ENCODE measurements at regions not wholly inside any gene's neighbourhood (a gene's known extent, or its start where the extent isn't known, plus 50 kb on each side); places are given as distances from the start of the nearest gene placed in this dataset.

DNA sequence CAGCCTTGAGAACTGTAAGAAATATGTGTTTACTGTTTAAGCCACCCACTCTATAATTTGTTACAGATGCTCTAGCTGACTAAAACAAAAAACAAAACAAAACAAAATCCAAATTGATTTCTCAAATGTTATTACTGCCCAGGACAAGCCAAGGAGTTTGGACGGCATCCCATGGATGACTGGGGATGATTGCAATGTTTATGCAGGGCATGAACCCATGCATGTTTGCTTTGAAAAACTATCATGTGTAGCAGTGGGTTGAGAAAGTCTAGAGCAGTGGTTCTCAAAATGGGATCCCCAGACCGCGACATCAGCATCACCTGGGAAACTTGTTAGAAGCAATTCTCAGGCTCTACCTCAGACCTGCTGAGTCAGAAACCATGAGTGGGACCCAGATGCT lies 223.2 kb upstream of the PSMD7 start:
- ATAC-seq (ENCODE audit: low read depth) (no peak), DNase-seq (ENCODE audit: low spot score) (no peak)
- TF ChIP-seq, protein P1, sequence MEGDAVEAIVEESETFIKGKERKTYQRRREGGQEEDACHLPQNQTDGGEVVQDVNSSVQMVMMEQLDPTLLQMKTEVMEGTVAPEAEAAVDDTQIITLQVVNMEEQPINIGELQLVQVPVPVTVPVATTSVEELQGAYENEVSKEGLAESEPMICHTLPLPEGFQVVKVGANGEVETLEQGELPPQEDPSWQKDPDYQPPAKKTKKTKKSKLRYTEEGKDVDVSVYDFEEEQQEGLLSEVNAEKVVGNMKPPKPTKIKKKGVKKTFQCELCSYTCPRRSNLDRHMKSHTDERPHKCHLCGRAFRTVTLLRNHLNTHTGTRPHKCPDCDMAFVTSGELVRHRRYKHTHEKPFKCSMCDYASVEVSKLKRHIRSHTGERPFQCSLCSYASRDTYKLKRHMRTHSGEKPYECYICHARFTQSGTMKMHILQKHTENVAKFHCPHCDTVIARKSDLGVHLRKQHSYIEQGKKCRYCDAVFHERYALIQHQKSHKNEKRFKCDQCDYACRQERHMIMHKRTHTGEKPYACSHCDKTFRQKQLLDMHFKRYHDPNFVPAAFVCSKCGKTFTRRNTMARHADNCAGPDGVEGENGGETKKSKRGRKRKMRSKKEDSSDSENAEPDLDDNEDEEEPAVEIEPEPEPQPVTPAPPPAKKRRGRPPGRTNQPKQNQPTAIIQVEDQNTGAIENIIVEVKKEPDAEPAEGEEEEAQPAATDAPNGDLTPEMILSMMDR (IDR thresholded peaks at IDR 0.05; ENCODE audit: poor library complexity, severe bottlenecking), result no peak

DNA sequence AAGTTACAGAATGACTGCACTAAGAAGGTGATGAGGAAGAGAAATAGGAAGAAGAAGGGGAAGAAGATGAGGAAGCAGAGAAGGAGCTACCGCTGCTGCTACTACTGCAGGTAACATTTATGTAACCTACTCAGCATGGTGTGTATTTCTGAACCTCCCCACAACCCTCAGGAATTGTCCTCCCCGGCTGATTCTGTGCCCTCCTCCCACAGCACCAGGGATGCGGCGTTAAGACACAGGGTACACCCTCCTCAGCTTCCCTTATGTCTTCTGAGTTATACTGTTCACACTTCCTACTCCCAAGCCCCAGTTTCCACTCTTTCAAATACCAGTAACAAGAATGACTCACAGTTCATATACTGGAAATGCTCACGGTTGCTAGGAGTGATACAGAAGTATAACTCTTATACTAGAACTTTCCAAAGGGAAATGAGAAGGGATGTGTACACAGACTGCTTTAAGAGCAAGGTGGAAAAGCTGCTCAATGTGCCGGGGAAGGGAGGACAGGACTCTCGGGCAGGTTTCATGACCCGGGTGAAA lies 224.5 kb upstream of the PSMD7 start:
- no peaks in the 10 kb centered on the region for H3K4me1 ChIP-seq (ENCODE audit: insufficient read depth, poor library complexity, severe bottlenecking)
- H3K27ac ChIP-seq (ENCODE audit: poor library complexity, severe bottlenecking), result no peak overlapping the region
- H3K27me3 ChIP-seq (ENCODE audit: insufficient read depth, poor library complexity, severe bottlenecking), result peaks cover 15% of the 10 kb centered on the region
- H3K36me3 ChIP-seq (ENCODE audit: low read depth), result no peaks in the 10 kb centered on the region
- H3K4me3 ChIP-seq (ENCODE audit: severe bottlenecking), result no peak overlapping the region
- ATAC-seq (ENCODE audit: low read depth), result no peak
- TF ChIP-seq, protein P1 (IDR thresholded peaks at IDR 0.05; ENCODE audit: poor library complexity, severe bottlenecking), result no peak
- H3K9me3 ChIP-seq (ENCODE audit: severe bottlenecking), result peaks cover 5% of the 10 kb centered on the region
- no peak for DNase-seq (ENCODE audit: low spot score)

More for the DNA sequence above, 223.2 kb upstream of the PSMD7 start:
- H3K27ac ChIP-seq (ENCODE audit: poor library complexity, severe bottlenecking), result no peak overlapping the region
- no peaks in the 10 kb centered on the region for H3K4me1 ChIP-seq (ENCODE audit: insufficient read depth, poor library complexity, severe bottlenecking)
- H3K9me3 ChIP-seq (ENCODE audit: severe bottlenecking), result peaks cover 5% of the 10 kb centered on the region
- H3K36me3 ChIP-seq (ENCODE audit: low read depth), result no peaks in the 10 kb centered on the region
- no peak overlapping the region for H3K4me3 ChIP-seq (ENCODE audit: severe bottlenecking)
- H3K27me3 ChIP-seq (ENCODE audit: insufficient read depth, poor library complexity, severe bottlenecking), result peaks cover 9% of the 10 kb centered on the region

DNA sequence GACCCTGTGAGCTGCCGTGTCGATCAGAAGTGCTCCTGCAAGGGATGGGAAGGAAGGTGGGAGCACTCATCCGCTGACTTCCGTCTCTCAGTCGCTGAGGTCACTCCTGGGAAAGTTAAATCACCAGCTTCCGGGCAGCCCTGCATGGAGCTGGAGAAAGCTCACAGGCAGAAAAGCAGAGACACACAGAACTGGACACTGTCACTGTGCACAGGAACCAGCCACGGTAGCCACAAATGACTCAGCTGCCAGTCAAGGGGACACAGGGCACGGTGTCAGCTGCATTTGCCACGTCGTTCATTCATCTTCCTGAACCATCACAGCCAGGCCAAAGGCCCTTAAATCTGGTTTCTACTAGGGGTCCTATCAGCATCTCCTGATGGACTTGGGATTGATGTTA lies 226.4 kb upstream of the PSMD7 start:
- Histone ChIP-seq H3K4me3 (ENCODE audit: severe bottlenecking) (no peak overlapping the region), H3K4me1 (ENCODE audit: insufficient read depth, poor library complexity, severe bottlenecking) (no peaks in the 10 kb centered on the region), H3K36me3 (ENCODE audit: low read depth) (no peaks in the 10 kb centered on the region), H3K9me3 (ENCODE audit: severe bottlenecking) (peaks cover 1% of the 10 kb centered on the region), H3K27ac (ENCODE audit: poor library complexity, severe bottlenecking) (no peak overlapping the region), H3K27me3 (ENCODE audit: insufficient read depth, poor library complexity, severe bottlenecking) (peaks cover 28% of the 10 kb centered on the region)
- DNase-seq (ENCODE audit: low spot score) (no peak), ATAC-seq (ENCODE audit: low read depth) (no peak)
- TF ChIP-seq, protein P1 (IDR thresholded peaks at IDR 0.05; ENCODE audit: poor library complexity, severe bottlenecking), result no peak

DNA sequence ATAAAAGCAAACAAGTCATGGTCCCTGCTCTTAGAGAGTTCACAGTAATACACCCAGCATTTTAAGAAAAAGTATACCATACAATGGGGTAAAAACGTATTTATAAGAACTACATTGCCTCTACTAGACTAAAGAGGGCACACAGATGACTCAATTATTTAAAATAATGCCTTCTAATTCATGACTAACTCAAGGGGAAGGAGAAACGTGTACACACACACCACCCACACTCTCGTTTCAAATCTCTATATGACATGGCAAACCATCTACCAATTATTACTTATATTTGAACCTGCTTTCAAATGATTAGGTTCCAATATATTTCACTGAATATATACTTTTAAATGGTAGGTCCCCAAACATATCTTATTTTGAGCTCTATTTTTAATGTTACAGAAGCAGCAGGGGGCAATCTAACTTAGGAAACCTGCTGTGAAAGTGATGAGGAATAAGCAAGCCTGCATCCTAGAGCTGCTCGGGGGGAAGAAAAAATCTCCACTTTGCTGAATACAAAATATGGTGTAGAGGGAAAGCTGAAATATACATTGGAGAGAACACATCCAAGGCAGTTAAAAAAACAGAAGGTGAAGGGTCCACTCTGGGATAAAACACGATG lies 232.4 kb upstream of the PSMD7 start:
- Histone ChIP-seq H3K4me1 (ENCODE audit: insufficient read depth, poor library complexity, severe bottlenecking) (no peaks in the 10 kb centered on the region), H3K27me3 (ENCODE audit: insufficient read depth, poor library complexity, severe bottlenecking) (peaks cover 38% of the 10 kb centered on the region), H3K9me3 (ENCODE audit: severe bottlenecking) (no peaks in the 10 kb centered on the region), H3K36me3 (ENCODE audit: low read depth) (no peaks in the 10 kb centered on the region), H3K27ac (ENCODE audit: poor library complexity, severe bottlenecking) (no peak overlapping the region), H3K4me3 (ENCODE audit: severe bottlenecking) (no peak overlapping the region)
- no peak for ATAC-seq (ENCODE audit: low read depth)
- TF ChIP-seq, protein P1 (IDR thresholded peaks at IDR 0.05; ENCODE audit: poor library complexity, severe bottlenecking), result peak; percentile 22
- DNase-seq (ENCODE audit: low spot score), result no peak

DNA sequence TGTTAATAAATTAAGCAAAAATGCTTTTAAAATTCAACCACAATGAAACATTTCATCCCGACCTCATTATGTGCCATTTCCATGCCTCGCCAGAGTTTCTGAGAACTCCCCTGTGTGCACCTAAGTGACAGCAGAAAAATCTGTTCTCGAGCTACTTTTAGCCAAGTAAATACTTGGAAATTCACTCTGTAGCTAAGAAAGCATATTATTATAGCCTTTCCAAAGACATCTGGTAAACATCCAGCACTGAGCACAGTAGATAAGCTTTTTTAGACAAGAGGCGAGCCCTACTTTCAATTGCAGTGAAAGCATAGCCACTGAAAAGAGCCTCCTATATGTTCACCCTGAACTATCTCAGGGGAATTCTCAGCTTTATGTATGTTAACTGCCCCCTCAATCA lies 242.8 kb upstream of the PSMD7 start:
- ATAC-seq (ENCODE audit: low read depth), result no peak
- TF ChIP-seq, protein P1 (IDR thresholded peaks at IDR 0.05; ENCODE audit: poor library complexity, severe bottlenecking), result no peak
- no peaks in the 10 kb centered on the region for H3K9me3 ChIP-seq (ENCODE audit: severe bottlenecking)

More for the DNA sequence above, 242.8 kb upstream of the PSMD7 start:
- Histone ChIP-seq H3K27ac (ENCODE audit: poor library complexity, severe bottlenecking) (no peak overlapping the region), H3K4me1 (ENCODE audit: insufficient read depth, poor library complexity, severe bottlenecking) (no peaks in the 10 kb centered on the region), H3K27me3 (ENCODE audit: insufficient read depth, poor library complexity, severe bottlenecking) (peaks cover 7% of the 10 kb centered on the region), H3K36me3 (ENCODE audit: low read depth) (no peaks in the 10 kb centered on the region), H3K4me3 (ENCODE audit: severe bottlenecking) (no peak overlapping the region)
- no peak for DNase-seq (ENCODE audit: low spot score)
